ENCODE measurements at regions not wholly inside any gene's neighbourhood (a gene's known extent, or its start where the extent isn't known, plus 50 kb on each side); places are given as distances from the start of the nearest gene placed in this dataset.

DNA sequence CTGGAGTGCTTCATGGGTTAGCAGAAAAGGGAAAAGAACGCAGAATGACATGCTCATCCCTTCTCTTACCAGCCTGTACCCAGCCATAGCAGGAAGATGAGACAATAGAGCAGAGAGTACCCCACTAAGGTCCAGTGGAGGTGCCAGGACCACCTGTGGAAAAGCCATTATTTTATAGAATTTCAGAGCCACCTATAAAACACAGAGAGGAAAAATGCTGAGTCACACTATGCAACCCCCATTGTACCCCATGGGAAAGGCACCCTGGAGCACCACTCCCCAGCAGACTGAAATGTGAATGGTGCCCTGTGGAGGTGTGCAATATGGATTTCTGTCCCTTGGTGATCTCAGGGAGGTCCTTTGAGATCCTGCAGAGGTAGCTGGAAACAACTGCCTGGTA, 97.2 kb downstream of the HES1 start:
- POLR2A ChIA-PET (ENCODE audit: low non-redundant PET): no interaction called here
- BruUV-seq (replicated peaks): no TSS peak

DNA sequence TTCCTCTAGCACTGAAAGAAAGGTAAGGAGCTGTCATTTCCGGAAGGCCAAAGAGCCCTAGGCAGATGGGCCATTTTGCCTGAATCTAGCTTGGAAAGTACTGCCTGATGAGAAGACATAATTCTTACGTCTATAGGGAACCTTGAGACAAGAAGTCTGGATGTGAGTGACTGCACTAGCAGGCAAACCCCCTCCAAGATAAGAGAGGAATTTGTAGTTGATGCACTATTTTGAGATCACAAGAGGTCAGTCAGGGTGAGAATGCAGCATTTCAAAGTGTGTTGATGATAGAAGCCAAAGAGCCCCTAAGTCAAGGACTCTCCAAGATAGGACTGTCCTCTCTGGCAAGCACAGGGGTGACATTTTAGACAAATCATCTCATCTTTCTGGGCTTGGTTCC, 99.2 kb downstream of the HES1 start:
- Histone ChIP-seq H3K4me3 (ENCODE audit: low read depth, low read length, poor library complexity, severe bottlenecking) (no peak overlapping the region), H3K36me3 (ENCODE audit: insufficient read depth, low read length, poor library complexity, severe bottlenecking) (no peaks in the 10 kb centered on the region), H3K27me3 (replicated peaks; ENCODE audit: insufficient read depth, low read depth, low read length, poor library complexity) (no peaks in the 10 kb centered on the region), H3K9me3 (ENCODE audit: low read depth, low read length, poor library complexity, severe bottlenecking) (no peaks in the 10 kb centered on the region), H3K27ac (ENCODE audit: low read depth, low read length, poor library complexity, severe bottlenecking) (no peak overlapping the region), H3K4me1 (ENCODE audit: insufficient read depth, low read length, poor library complexity, severe bottlenecking) (peaks cover 18% of the 10 kb centered on the region)
- DNase-seq (ENCODE audit: low spot score): no peak
- no peak for TF ChIP-seq EZH2 (IDR thresholded peaks at IDR 0.05; ENCODE audit: borderline replicate concordance, low read depth, low read length, poor library complexity, severe bottlenecking)
- TF ChIP-seq, protein P1, sequence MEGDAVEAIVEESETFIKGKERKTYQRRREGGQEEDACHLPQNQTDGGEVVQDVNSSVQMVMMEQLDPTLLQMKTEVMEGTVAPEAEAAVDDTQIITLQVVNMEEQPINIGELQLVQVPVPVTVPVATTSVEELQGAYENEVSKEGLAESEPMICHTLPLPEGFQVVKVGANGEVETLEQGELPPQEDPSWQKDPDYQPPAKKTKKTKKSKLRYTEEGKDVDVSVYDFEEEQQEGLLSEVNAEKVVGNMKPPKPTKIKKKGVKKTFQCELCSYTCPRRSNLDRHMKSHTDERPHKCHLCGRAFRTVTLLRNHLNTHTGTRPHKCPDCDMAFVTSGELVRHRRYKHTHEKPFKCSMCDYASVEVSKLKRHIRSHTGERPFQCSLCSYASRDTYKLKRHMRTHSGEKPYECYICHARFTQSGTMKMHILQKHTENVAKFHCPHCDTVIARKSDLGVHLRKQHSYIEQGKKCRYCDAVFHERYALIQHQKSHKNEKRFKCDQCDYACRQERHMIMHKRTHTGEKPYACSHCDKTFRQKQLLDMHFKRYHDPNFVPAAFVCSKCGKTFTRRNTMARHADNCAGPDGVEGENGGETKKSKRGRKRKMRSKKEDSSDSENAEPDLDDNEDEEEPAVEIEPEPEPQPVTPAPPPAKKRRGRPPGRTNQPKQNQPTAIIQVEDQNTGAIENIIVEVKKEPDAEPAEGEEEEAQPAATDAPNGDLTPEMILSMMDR (conservative IDR thresholded peaks at IDR 0.05; ENCODE audit: low read depth, low read length): no peak
- ChIA-PET CTCF (no interaction called here), POLR2A (ENCODE audit: low non-redundant PET) (no interaction called here)
- intact Hi-C loops (cut with micrococcal nuclease; ENCODE audit: unreplicated experiment): no loop called here
- BruUV-seq (replicated peaks): no TSS peak

More for the DNA sequence above, 97.2 kb downstream of the HES1 start:
- intact Hi-C loops (cut with micrococcal nuclease; ENCODE audit: unreplicated experiment): no loop called here
- no peak overlapping the region for H3K27ac ChIP-seq (ENCODE audit: low read depth, low read length, poor library complexity, severe bottlenecking)
- peaks cover 18% of the 10 kb centered on the region for H3K4me1 ChIP-seq (ENCODE audit: insufficient read depth, low read length, poor library complexity, severe bottlenecking)
- no peaks in the 10 kb centered on the region for H3K36me3 ChIP-seq (ENCODE audit: insufficient read depth, low read length, poor library complexity, severe bottlenecking)
- CTCF ChIA-PET: no interaction called here
- TF ChIP-seq, protein P1 (conservative IDR thresholded peaks at IDR 0.05; ENCODE audit: low read depth, low read length): no peak
- no peaks in the 10 kb centered on the region for H3K9me3 ChIP-seq (ENCODE audit: low read depth, low read length, poor library complexity, severe bottlenecking)
- DNase-seq (ENCODE audit: low spot score): no peak
- H3K27me3 ChIP-seq (replicated peaks; ENCODE audit: insufficient read depth, low read depth, low read length, poor library complexity): no peaks in the 10 kb centered on the region
- H3K4me3 ChIP-seq (ENCODE audit: low read depth, low read length, poor library complexity, severe bottlenecking): no peak overlapping the region

DNA sequence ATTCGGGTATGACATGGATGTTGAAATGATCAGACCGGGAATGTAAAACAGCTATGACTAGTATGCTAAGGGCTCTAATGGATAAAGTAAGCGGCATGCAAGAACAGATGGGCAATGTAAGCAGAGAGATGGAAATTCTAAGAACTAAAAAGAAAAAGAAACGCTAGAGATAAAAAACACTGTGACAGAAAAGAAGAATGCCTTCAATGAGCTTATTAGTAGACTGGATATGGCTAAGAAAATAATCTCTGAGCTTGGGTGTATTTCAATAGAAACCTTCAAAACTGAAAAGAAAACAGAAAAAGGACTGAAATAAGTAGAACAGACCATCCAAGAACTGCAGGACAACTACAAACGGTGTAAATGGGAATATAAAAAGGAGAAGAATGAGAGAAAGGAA, 101.2 kb downstream of the HES1 start:
- CTCF ChIA-PET: no interaction called here

More for the DNA sequence above, 101.2 kb downstream of the HES1 start:
- Histone ChIP-seq H3K27ac (ENCODE audit: low read depth, low read length, poor library complexity, severe bottlenecking) (no peak overlapping the region), H3K4me1 (ENCODE audit: insufficient read depth, low read length, poor library complexity, severe bottlenecking) (peaks cover 14% of the 10 kb centered on the region), H3K9me3 (ENCODE audit: low read depth, low read length, poor library complexity, severe bottlenecking) (no peaks in the 10 kb centered on the region), H3K4me3 (ENCODE audit: low read depth, low read length, poor library complexity, severe bottlenecking) (no peak overlapping the region), H3K36me3 (ENCODE audit: insufficient read depth, low read length, poor library complexity, severe bottlenecking) (no peaks in the 10 kb centered on the region), H3K27me3 (replicated peaks; ENCODE audit: insufficient read depth, low read depth, low read length, poor library complexity) (no peaks in the 10 kb centered on the region)
- BruUV-seq (replicated peaks): no TSS peak
- intact Hi-C loops (cut with micrococcal nuclease; ENCODE audit: unreplicated experiment): no loop called here
- no peak for DNase-seq (ENCODE audit: low spot score)
- TF ChIP-seq, protein P1 (conservative IDR thresholded peaks at IDR 0.05; ENCODE audit: low read depth, low read length): no peak
- no peak for TF ChIP-seq EZH2 (IDR thresholded peaks at IDR 0.05; ENCODE audit: borderline replicate concordance, low read depth, low read length, poor library complexity, severe bottlenecking)
- POLR2A ChIA-PET (ENCODE audit: low non-redundant PET): no interaction called here

Data from A673 (cell line).